Fibroblast of lung (primary cell): ENCODE measurements at regions not wholly inside any gene's neighbourhood (a gene's known extent, or its start where the extent isn't known, plus 50 kb on each side); places are given as distances from the start of the nearest gene placed in this dataset.

ENCODE experiments used
- EZH2 ChIP-seq: IDR thresholded peaks from 2 replicates; pipeline ENCODE4 v1.5.1; 2012; ENCODE audit warnings: low read length, control low read depth, mild to moderate bottlenecking; ENCODE audit errors: missing control alignments
- TF ChIP-seq, protein P1 (sequence below), 2 donors: IDR thresholded peaks in 1 of 2; conservative IDR thresholded peaks in 1 of 2; 1 replicate in 1 of 2; 2 replicates in 1 of 2; pipeline ENCODE4 v1.5.1; 2011 to 2012; ENCODE audit warnings: low read length in 2 of 2, control low read depth in 1 of 2, inconsistent platforms in 1 of 2, low read depth in 1 of 2, mild to moderate bottlenecking in 1 of 2

- TF ChIP-seq, protein P1, sequence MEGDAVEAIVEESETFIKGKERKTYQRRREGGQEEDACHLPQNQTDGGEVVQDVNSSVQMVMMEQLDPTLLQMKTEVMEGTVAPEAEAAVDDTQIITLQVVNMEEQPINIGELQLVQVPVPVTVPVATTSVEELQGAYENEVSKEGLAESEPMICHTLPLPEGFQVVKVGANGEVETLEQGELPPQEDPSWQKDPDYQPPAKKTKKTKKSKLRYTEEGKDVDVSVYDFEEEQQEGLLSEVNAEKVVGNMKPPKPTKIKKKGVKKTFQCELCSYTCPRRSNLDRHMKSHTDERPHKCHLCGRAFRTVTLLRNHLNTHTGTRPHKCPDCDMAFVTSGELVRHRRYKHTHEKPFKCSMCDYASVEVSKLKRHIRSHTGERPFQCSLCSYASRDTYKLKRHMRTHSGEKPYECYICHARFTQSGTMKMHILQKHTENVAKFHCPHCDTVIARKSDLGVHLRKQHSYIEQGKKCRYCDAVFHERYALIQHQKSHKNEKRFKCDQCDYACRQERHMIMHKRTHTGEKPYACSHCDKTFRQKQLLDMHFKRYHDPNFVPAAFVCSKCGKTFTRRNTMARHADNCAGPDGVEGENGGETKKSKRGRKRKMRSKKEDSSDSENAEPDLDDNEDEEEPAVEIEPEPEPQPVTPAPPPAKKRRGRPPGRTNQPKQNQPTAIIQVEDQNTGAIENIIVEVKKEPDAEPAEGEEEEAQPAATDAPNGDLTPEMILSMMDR (conservative IDR thresholded peaks at IDR 0.05 in 1 of 2, IDR thresholded peaks at IDR 0.05 in 1 of 2; ENCODE audit: low read depth in 1 of 2, low read length in 2 of 2), result no peak
- TF ChIP-seq EZH2, result no peak
Measured at GRCh38 chr5:169429044-169429443, 128.1 kb upstream of the SLIT3 start.
